Heart left ventricle (tissue), 16 donors: ENCODE measurements at regions not wholly inside any gene's neighbourhood (a gene's known extent, or its start where the extent isn't known, plus 50 kb on each side); places are given as distances from the start of the nearest gene placed in this dataset.

ENCODE experiments used
- ATAC-seq, 4 donors: fragments of 200-7000 bp; cut with Tn5 transposase; one replicate each; pipeline ENCODE4 v1.9.1; 2020 to 2022; ENCODE audit warnings: moderate library complexity in 4 of 4, mild to moderate bottlenecking in 3 of 4, moderate number of reproducible peaks in 1 of 4
- DNase-seq, 5 donors: peaks; one replicate each; pipeline ENCODE4 v3.0.0-alpha.2; 2020
- H3K27ac ChIP-seq, 12 donors: fragments of 200-600 bp; sonication (generic) in 4 of 12; one replicate each; pipeline versions ENCODE4 v1.5.0 to v1.8.0; 2016 to 2022; ENCODE audit warnings: mild to moderate bottlenecking in 2 of 12
- H3K27me3 ChIP-seq, 9 donors: fragments of 200-600 bp; sonication (generic) in 2 of 9; one replicate each; pipeline versions ENCODE4 v1.5.1 to v1.8.0; 2016 to 2022; ENCODE audit warnings: mild to moderate bottlenecking in 3 of 9
- H3K36me3 ChIP-seq, 9 donors: fragments of 200-600 bp; sonication (generic) in 2 of 9; one replicate each; pipeline versions ENCODE4 v1.5.0 to v1.8.0; 2018 to 2022; ENCODE audit warnings: mild to moderate bottlenecking in 2 of 9
- H3K4me1 ChIP-seq, 12 donors: fragments of 200-600 bp; sonication (generic) in 4 of 12; one replicate each; pipeline versions ENCODE4 v1.5.0 to v1.8.0; 2016 to 2022; ENCODE audit warnings: mild to moderate bottlenecking in 3 of 12
- H3K4me3 ChIP-seq, 12 donors: fragments of 200-600 bp; sonication (generic) in 4 of 12; one replicate each; pipeline versions ENCODE4 v1.5.0 to v1.8.0; 2017 to 2022; ENCODE audit warnings: mild to moderate bottlenecking in 9 of 12, moderate library complexity in 4 of 12
- H3K9me3 ChIP-seq, 12 donors: fragments of 200-600 bp; sonication (generic) in 4 of 12; one replicate each; pipeline versions ENCODE4 v1.5.0 to v1.8.0; 2016 to 2022; ENCODE audit warnings: mild to moderate bottlenecking in 1 of 12
- POLR2A ChIP-seq, 2 donors: fragments of 450-650 bp; IDR thresholded peaks; one replicate each; pipeline ENCODE4 v1.6.1; 2017; ENCODE audit warnings: antibody characterized with exemption in 2 of 2, mild to moderate bottlenecking in 2 of 2, moderate library complexity in 2 of 2
- WGBS, 4 donors: extraction: QIAGEN DNeasy Blood & Tissue Kit in 2 of 4; methylation state at CpG; one replicate each; pipeline versions ENCODE4 v1.1.5 to v1.1.7; 2013 to 2018; 5-methylcytosine and 5-hydroxymethylcytosine counted together
- intact Hi-C, 10 donors: fragments of 100-400 bp; cut with DNase I; formaldehyde crosslinking; loops; one replicate each; pipeline versions ENCODE4 v1.11.1 to v1.14.2; 2022
- TF ChIP-seq, protein P1 (sequence below), 12 donors: fragments of 200-600 bp; sonication (generic) in 4 of 12; IDR thresholded peaks; one replicate each; pipeline versions ENCODE4 v1.5.0 to v1.8.0; 2018 to 2022; ENCODE audit warnings: antibody characterized with exemption in 12 of 12, mild to moderate bottlenecking in 5 of 12
- donor health status: ischemic (EF 13 %, LVEDD 7.1; RV severe dilation, severe dysfunction).
- donor health status: healthy with polysubstance abuse.
- donor health status: DM: no; HTN: yes; CAD: no.
- donor health status: DM: no; HTN: no; CAD: no.
- donor health status: ischemic (EF 25% LVEDD 6.9; RV normal size, moderate dysfunction).
- donor health status: ischemic (EF 25% LVEDD 5.7; RV mildly dilated, moderate dysfunction).
- donor health status: healthy.
- donor health status: DM: yes; HTN: yes; CAD: no.
- donor health status: ischemic (EF 35%, LVEDD 5.7; RV mildly dilated, moderate dysfunction).
- donor health status: nonischemic (EF 11% LVEDD 7.7; RV severe dilation, severe dysfunction).
- donor health status: DM: yes; HTN: yes; CAD: no.
- donor health status: PGD.
- donor health status: ischemic (EF 29% LVEDD 5.4; RV normal size, mild dysfunction).
- donor health status: nonischemic (EF 23%, LVEDD 6.1; RV moderate dilation, normal function).

GRCh38 chr11:42528911-42529310 is 782.9 kb upstream of the API5 start:
- Histone ChIP-seq H3K27ac (no peak overlapping the region), H3K4me1 (no peaks in the 10 kb centered on the region), H3K27me3 (peaks cover 0 to 4% (median 0%) of the 10 kb centered on the region in 9 donors), H3K9me3 (no peaks in the 10 kb centered on the region), H3K36me3 (no peaks in the 10 kb centered on the region), H3K4me3 (no peak overlapping the region)
- no peak for ATAC-seq
- no peak for TF ChIP-seq POLR2A (IDR thresholded peaks at IDR 0.05)
- TF ChIP-seq, protein P1, sequence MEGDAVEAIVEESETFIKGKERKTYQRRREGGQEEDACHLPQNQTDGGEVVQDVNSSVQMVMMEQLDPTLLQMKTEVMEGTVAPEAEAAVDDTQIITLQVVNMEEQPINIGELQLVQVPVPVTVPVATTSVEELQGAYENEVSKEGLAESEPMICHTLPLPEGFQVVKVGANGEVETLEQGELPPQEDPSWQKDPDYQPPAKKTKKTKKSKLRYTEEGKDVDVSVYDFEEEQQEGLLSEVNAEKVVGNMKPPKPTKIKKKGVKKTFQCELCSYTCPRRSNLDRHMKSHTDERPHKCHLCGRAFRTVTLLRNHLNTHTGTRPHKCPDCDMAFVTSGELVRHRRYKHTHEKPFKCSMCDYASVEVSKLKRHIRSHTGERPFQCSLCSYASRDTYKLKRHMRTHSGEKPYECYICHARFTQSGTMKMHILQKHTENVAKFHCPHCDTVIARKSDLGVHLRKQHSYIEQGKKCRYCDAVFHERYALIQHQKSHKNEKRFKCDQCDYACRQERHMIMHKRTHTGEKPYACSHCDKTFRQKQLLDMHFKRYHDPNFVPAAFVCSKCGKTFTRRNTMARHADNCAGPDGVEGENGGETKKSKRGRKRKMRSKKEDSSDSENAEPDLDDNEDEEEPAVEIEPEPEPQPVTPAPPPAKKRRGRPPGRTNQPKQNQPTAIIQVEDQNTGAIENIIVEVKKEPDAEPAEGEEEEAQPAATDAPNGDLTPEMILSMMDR (IDR thresholded peaks at IDR 0.05) = no peak
- 54 to 73% (median 65%) methylated on average over 2 of the region's 2 CpGs for WGBS, 4 donors
- DNase-seq = no peak
- intact Hi-C loops = loop anchor here in 3 of 10 donors (10.0 kb wide), 3 partner anchors 756 to 1074 kb away; partner anchors contain the start of gene LRRC4C (in 1 of the 3)

- Histone ChIP-seq H3K36me3 (no peaks in the 10 kb centered on the region), H3K27me3 (no peaks in the 10 kb centered on the region), H3K27ac (no peak overlapping the region), H3K9me3 (peaks cover 0 to 7% (median 0%) of the 10 kb centered on the region in 12 donors), H3K4me3 (no peak overlapping the region), H3K4me1 (no peaks in the 10 kb centered on the region)
- DNase-seq (no peak), ATAC-seq (no peak)
- intact Hi-C loops = loop anchor here in 1 of 10 donors (2.0 kb wide), 1 partner anchor 24 kb away; no protein-coding TSS in a partner anchor
- WGBS, 4 donors = 82 to 87% (median 84%) methylated on average over 5 of the region's 5 CpGs
- no peak for TF ChIP-seq POLR2A (IDR thresholded peaks at IDR 0.05)
- TF ChIP-seq, protein P1 (IDR thresholded peaks at IDR 0.05) = no peak
Observed at GRCh38 chr11:42536611-42537360, 775.0 kb upstream of the API5 start.

DNA sequence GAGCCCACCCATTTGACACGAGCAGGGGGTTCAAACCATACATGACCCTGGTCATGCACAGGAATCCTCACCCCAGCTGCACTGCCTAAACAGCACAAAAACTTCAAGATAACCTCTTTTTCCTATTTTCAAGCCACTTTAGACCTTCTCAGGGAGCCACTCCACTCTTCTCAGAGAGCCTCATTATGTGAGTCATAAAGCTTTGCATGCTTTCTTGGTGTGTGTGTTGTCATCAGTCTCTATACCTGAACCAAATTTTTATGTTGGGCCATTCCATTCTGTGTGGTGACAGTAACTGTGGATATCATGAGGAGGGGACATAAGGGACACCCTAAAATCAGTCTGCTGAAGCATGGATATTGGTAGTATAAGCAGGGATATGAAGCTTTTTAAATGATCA is 769.5 kb upstream of the API5 start:
- H3K4me1 ChIP-seq = no peaks in the 10 kb centered on the region
- no peaks in the 10 kb centered on the region for H3K36me3 ChIP-seq
- no peak overlapping the region for H3K4me3 ChIP-seq
- no peaks in the 10 kb centered on the region for H3K27me3 ChIP-seq
- intact Hi-C loops = no loop called here
- DNase-seq (no peak), ATAC-seq (no peak)
- H3K9me3 ChIP-seq = peaks cover 0 to 10% (median 0%) of the 10 kb centered on the region in 12 donors
- TF ChIP-seq POLR2A (IDR thresholded peaks at IDR 0.05) = no peak
- TF ChIP-seq, protein P1 (IDR thresholded peaks at IDR 0.05) = no peak
- H3K27ac ChIP-seq = no peak overlapping the region
- WGBS, 4 donors = 53 to 64% (median 59%) methylated on average over 1 of the region's 1 CpG

GRCh38 chr11:42543844-42544419 is 767.9 kb upstream of the API5 start:
- peak in 1 of 4 donors; percentile 33 for ATAC-seq
- intact Hi-C loops = no loop called here
- WGBS, 4 donors = 40 to 48% (median 44%) methylated on average over 1 of the region's 1 CpG

More at GRCh38 chr11:42543844-42544419, 767.9 kb upstream of the API5 start:
- no peaks in the 10 kb centered on the region for H3K4me1 ChIP-seq
- peaks cover 0 to 10% (median 0%) of the 10 kb centered on the region in 12 donors for H3K9me3 ChIP-seq
- DNase-seq = no peak
- H3K27me3 ChIP-seq = no peaks in the 10 kb centered on the region
- no peak overlapping the region for H3K27ac ChIP-seq
- no peak overlapping the region for H3K4me3 ChIP-seq
- no peak for TF ChIP-seq POLR2A (IDR thresholded peaks at IDR 0.05)
- TF ChIP-seq, protein P1 (IDR thresholded peaks at IDR 0.05) = no peak
- H3K36me3 ChIP-seq = no peaks in the 10 kb centered on the region
